ENCODE measurements at regions not wholly inside any gene's neighbourhood (a gene's known extent, or its start where the extent isn't known, plus 50 kb on each side); places are given as distances from the start of the nearest gene placed in this dataset.

GRCh38 chr18:70462078-70462439, 173.2 kb downstream of the SOCS6 start:
- TF ChIP-seq CTCF (IDR thresholded peaks at IDR 0.05) (no peak), POLR2A (IDR thresholded peaks at IDR 0.05) (no peak)

All from right lobe of liver (tissue), 4 donors.